ENCODE measurements at regions not wholly inside any gene's neighbourhood (a gene's known extent, or its start where the extent isn't known, plus 50 kb on each side); places are given as distances from the start of the nearest gene placed in this dataset.

- no peak overlapping the region for H3K4me3 Mint-ChIP-seq (ENCODE audit: unreplicated experiment)
- no peaks in the 10 kb centered on the region for H3K4me1 Mint-ChIP-seq (ENCODE audit: unreplicated experiment)
- no peak overlapping the region for H3K27ac Mint-ChIP-seq (ENCODE audit: unreplicated experiment)
- TF ChIP-seq CTCF (IDR thresholded peaks at IDR 0.05) = no peak
- no peaks in the 10 kb centered on the region for H3K9me3 Mint-ChIP-seq (ENCODE audit: unreplicated experiment)
- H3K27me3 Mint-ChIP-seq (ENCODE audit: unreplicated experiment) = peaks cover 4% of the 10 kb centered on the region
- H3K36me3 Mint-ChIP-seq (ENCODE audit: unreplicated experiment) = no peaks in the 10 kb centered on the region
- DNase-seq (ENCODE audit: extremely low spot score, unreplicated experiment) = no peak
These were observed 253.7 kb downstream of the TTC6 start for GRCh38 chr14:37848985-37849621.

GRCh38 chr14:37851054-37851453 lies 255.6 kb downstream of the TTC6 start:
- TF ChIP-seq CTCF (IDR thresholded peaks at IDR 0.05) = no peak
- Mint-ChIP-seq H3K4me3 (ENCODE audit: unreplicated experiment) (no peak overlapping the region), H3K27me3 (ENCODE audit: unreplicated experiment) (peaks cover 6% of the 10 kb centered on the region), H3K36me3 (ENCODE audit: unreplicated experiment) (no peaks in the 10 kb centered on the region), H3K4me1 (ENCODE audit: unreplicated experiment) (no peaks in the 10 kb centered on the region), H3K27ac (ENCODE audit: unreplicated experiment) (no peak overlapping the region), H3K9me3 (ENCODE audit: unreplicated experiment) (no peaks in the 10 kb centered on the region)
- DNase-seq (ENCODE audit: extremely low spot score, unreplicated experiment) = no peak

- H3K27ac Mint-ChIP-seq (ENCODE audit: unreplicated experiment) = no peak overlapping the region
- H3K36me3 Mint-ChIP-seq (ENCODE audit: unreplicated experiment) = no peaks in the 10 kb centered on the region
- no peaks in the 10 kb centered on the region for H3K4me1 Mint-ChIP-seq (ENCODE audit: unreplicated experiment)
- H3K4me3 Mint-ChIP-seq (ENCODE audit: unreplicated experiment) = no peak overlapping the region
- H3K27me3 Mint-ChIP-seq (ENCODE audit: unreplicated experiment) = peaks cover 3% of the 10 kb centered on the region
- no peak for TF ChIP-seq CTCF (IDR thresholded peaks at IDR 0.05)
- no peak for DNase-seq (ENCODE audit: extremely low spot score, unreplicated experiment)
- no peaks in the 10 kb centered on the region for H3K9me3 Mint-ChIP-seq (ENCODE audit: unreplicated experiment)
These were observed 260.4 kb downstream of the TTC6 start for GRCh38 chr14:37855871-37856270.

- TF ChIP-seq CTCF (IDR thresholded peaks at IDR 0.05) = no peak
- Mint-ChIP-seq H3K4me1 (ENCODE audit: unreplicated experiment) (no peaks in the 10 kb centered on the region), H3K27ac (ENCODE audit: unreplicated experiment) (no peak overlapping the region), H3K36me3 (ENCODE audit: unreplicated experiment) (no peaks in the 10 kb centered on the region), H3K9me3 (ENCODE audit: unreplicated experiment) (no peaks in the 10 kb centered on the region), H3K27me3 (ENCODE audit: unreplicated experiment) (peaks cover 3% of the 10 kb centered on the region), H3K4me3 (ENCODE audit: unreplicated experiment) (no peak overlapping the region)
- no peak for DNase-seq (ENCODE audit: extremely low spot score, unreplicated experiment)
These were observed 262.4 kb downstream of the TTC6 start for GRCh38 chr14:37857774-37858266.

- Mint-ChIP-seq H3K36me3 (ENCODE audit: unreplicated experiment) (no peaks in the 10 kb centered on the region), H3K9me3 (ENCODE audit: unreplicated experiment) (no peaks in the 10 kb centered on the region), H3K4me1 (ENCODE audit: unreplicated experiment) (no peaks in the 10 kb centered on the region), H3K4me3 (ENCODE audit: unreplicated experiment) (no peak overlapping the region), H3K27me3 (ENCODE audit: unreplicated experiment) (peaks cover 3% of the 10 kb centered on the region), H3K27ac (ENCODE audit: unreplicated experiment) (no peak overlapping the region)
- TF ChIP-seq CTCF (IDR thresholded peaks at IDR 0.05) = no peak
- no peak for DNase-seq (ENCODE audit: extremely low spot score, unreplicated experiment)
These were observed 263.3 kb downstream of the TTC6 start for GRCh38 chr14:37858733-37859132.

Data from osteocyte (in vitro differentiated cells).